ENCODE measurements at regions not wholly inside any gene's neighbourhood (a gene's known extent, or its start where the extent isn't known, plus 50 kb on each side); places are given as distances from the start of the nearest gene placed in this dataset.

DNA sequence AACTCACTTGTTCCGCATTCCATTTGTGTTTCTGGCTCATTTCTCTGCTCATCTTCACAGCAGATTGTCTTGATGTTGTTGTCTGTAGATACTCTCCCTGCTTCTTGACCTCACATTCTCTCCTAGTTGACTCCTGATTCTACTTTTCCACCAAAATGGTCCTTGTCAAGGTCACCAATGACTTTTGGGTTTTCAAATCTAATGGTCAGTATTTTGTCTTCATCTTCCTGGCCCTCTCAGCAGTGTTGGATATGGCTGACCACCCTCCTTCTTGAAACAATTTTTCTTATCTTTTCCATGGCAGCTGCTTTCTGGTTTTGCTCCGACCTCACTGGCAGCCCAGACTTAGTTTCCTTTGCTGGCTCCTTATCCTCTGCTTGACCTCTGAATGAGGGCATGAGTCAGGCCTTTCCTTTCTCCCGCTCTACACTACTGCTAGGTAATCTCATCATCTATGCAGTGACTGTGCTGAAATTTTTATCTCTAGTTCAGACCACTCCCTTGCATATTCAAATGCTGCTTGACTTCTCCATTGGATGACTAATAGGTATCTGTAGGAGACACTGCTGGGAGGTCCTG is 386.6 kb upstream of the SPRED2 start:
- DNase-seq, result no peak

DNA sequence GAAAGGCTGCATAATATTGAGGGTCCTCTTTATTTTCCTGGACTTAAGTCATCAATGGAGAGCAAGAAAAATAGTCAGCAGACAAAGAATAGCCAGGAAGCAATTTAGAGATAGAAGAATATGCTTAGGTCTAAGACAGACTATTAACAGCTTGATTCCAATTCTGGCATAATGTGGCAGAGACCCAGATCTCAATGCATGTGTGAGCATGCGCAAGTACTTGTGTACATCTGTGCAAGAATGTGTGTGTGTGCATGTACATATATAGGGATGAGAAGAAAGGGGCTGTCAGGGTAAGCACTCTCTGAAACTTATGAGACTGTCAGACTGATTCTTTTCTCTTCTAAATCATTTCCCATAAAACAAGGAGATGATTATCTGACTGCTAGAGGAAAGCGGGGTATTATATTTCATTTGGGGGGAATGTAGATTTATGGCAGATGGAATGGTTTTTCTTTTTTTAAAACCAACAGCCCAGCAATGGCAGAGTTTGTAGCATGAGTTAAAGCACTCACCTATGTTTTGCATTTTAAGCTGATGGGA is 381.3 kb upstream of the SPRED2 start:
- no peak for DNase-seq

DNA sequence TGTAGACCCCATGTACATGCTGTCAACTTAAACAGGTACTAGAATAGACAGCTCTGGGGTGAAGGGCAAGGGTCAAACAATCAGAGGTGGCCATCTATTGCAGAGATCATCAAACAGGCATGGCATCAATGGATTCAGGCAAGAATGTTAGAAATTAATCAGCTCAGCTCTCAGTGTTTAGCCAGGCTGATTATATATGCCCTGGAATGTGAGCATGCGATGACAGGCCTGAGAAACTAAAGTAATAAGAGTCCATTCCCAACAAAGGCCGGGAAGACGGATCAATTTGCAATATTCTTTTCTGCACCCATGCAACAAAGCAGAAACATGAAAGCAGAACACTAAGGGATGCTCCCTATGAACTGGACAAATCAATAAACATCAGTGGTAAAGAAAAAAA is 380.5 kb upstream of the SPRED2 start:
- no peak for DNase-seq

DNA sequence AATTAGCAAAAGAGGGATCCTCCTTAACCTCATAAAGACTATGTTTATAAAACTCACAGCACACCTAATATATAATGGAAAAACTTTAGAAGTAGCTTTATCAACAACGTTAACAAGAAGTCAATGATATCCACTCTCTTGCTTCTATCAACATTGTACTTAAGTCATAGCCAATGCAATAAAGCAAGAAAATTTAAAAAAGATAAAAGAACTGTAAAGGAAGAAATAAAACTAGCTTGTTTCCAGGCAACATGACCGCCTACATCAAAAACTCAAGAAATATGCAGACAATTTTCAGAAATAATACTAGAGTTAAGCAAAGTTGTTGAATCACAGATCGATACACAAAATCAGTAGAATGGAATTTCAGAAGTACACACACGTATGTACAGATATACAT is 375.5 kb upstream of the SPRED2 start:
- DNase-seq, result no peak

DNA sequence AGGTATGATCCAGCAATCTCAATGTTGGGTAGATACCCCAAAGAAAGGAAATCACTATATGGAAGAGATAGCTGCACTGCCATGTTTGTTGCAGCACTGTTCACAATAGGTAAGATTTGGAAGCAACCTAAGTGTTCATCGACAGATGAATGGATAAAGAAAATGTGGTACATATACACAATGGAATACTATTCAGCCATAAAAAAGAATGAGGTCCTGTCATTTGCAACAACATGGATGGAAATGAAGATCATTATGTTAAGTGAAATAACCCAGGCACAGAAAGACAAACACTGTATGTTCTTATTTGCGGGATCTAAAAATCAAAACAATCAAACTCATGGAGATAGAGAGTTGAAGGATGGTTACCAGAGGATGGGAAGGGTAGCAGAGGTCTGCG is 372.4 kb upstream of the SPRED2 start:
- no peak for DNase-seq

DNA sequence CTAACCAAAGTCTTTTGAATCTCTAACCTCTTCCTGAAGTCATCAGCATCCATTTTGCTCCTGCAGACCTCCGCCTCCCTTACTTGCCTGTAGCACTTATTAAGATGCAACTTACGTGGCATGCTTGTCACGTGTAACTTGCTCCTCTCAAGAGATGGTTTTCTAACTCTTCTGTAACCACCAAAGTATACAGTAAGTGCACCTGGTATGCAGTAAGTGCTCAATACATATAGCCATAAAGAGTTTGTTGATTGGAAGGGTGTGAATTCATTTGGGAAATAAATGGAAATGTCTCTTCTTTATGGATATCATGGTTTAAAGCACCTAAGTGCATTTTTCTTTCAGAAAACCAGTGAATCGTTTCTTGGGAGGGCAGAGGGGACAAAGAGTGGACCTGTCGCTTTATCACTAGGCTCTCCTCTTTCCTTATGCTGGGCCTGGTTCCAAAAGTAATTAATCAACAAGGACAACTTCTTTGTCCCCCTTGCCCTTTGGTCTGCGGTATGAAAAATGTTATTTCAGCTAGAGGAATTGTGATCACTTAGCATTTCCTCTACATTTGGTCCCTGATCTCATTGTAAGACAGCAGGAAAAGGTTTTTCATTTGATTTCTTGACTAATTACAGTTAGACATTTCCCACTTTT is 370.0 kb upstream of the SPRED2 start:
- DNase-seq, result no peak

DNA sequence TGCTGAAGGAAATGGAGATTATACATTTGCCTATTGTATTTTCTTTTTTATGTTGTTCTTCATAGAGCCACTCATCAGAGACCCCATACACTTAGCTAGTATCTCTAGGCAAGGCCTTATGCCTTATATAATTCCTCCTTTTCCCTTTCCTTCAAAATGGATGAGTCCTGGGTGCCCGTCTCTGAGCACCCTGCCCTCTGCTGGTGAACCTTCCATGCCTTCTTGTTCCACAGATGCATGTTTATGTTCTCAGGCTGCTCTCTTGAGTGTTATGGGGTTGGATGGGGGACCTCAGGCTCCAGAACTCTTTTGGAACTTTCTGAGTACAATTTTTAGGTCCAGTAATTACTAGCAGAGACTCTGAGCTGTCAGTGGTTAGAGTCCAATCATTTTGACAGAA is 368.6 kb upstream of the SPRED2 start:
- DNase-seq, result no peak

DNA sequence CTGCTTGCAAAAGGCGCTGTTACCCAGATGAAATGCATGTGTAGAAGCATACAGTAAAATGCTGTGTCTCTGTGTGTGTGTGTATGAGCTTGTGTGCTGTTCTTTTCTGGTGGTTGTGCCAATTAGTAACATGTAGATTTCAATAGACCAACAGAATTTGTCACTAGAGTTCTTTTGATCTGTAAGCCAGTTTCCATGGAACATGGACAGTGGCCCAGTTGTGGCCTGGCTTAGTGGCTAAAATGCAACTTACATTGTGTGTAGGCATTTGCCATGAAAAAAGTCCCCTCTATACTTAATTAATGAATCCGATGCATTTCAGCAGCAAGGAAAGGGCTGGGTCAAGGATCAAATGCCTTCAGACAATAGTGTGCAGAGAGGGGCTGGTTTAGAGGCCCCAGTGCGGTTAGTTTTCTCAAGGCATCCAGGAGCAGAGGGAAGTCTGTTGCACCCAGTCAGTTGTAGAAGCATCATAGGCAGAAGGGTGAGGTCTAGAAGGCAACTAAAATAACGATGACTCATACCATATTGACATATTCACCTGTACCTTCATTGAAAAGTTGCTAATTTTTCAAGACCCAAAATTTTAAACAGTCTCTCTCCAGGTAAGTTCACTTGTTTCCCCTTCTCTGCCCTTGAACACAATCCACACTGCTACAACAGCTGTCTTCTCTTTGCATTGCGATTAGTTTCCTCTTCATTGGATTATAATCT is 366.9 kb upstream of the SPRED2 start:
- DNase-seq, result no peak

DNA sequence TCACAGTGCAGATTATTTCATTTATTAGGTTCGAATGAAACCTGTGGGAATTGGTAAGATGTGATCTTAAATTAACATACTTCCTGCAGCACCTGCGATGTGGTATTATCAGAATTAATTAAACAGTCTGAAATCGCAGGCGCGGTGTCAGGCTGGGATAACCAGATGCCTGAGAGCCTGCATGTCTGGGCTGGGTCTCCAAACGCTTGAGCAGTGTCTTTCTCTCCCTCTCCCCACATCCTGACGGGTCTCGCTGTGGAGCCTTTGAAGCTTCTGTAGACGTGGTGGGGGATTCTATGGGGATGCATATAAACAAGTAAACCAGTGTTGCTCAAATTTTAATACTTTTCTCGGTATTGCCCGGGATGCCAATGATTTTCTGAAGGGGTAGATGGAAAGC is 366.2 kb upstream of the SPRED2 start:
- no peak for DNase-seq

DNA sequence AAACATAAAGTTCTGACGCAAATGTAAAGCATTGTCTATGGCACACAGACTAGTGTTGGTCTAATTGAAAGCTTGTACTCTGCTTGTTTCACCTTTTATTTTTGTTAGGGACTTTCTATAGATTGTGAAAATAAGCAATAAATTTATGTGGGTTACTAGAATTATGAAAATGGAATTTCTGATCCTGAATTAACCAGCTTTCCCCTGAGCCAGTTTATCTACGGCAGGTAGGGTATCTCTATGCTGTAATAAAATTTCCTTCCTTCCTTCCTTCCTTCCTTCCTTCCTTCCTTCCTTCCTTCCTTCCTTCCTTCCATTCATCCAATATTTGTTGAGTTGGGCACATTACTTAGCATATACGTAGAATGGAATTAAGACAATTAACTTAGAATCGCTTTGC is 362.6 kb upstream of the SPRED2 start:
- DNase-seq, result no peak

DNA sequence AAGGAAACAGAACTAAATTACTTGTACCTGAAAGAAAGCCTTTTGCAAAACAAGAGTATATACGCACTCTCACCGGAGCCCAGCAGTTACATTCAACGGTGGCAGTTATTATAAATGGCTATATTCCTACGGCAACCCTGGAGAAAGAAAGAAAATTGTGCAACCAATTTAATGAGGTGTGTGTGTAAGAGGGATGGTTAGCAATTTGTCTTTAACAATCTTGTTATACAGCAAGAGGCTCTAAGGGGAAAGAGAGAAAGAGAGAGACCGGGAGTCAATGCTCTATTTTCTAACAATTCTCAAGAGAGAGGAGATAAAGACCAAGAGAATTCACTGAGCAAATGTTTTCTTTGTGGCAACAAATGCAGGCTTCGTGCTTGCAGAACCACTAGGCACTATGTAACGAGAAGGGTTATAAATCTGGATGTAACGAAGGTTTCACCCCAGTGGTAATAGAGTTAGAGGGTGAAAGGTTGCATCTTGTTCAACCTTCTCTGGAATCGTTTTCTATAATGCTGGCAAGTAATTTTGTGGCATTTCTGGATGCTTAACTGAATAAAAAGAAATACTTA is 359.1 kb upstream of the SPRED2 start:
- DNase-seq, result no peak

DNA sequence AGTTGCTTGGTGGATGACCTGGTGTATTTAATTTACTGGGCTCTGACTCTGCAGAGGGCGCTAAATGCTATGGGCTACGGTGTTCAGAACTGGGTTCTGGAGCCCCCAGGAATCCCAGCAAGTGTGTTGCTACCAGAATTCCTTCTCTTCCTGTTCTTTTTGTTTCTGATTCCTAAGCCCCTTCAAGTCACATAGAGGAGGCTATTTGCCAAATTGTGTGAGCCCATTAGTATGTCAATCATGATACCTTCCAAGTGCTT is 358.2 kb upstream of the SPRED2 start:
- DNase-seq, result no peak

DNA sequence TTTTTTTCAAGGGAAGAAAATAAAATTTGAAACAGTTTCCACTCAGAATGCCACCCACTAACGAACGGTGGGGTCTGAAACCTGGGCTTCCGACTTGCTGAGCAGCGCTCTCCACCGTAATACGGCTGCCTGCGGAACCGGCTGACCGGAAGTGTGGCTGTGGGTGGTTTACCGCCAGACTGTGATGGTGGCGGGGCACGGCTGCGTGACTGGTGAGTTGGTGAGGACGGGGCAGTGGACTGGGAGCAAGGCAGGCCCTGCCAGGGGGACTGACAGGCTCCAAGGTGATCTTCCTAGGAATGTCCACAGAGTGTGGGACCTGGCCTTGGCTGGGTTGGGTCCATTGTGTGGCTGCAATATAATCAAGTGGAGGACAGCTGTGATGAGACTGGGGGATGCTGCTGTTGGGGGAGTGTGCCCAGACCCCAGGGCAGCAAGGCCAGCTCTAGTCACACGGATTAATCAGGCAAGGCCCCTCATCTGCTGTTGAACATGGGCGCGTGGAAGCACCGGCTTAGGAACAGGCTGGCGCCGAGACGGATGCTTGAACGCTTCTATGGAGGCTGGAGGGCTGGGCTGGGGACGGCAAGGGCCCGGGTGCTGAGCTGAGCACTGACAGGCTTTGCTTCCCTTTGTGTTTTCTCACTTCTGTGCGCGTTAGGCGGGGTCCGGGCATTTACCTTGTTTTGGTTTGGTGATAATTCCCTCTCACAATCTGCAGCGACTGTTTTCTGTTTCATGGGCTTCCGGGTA is 357.7 kb upstream of the SPRED2 start:
- no peak for DNase-seq

DNA sequence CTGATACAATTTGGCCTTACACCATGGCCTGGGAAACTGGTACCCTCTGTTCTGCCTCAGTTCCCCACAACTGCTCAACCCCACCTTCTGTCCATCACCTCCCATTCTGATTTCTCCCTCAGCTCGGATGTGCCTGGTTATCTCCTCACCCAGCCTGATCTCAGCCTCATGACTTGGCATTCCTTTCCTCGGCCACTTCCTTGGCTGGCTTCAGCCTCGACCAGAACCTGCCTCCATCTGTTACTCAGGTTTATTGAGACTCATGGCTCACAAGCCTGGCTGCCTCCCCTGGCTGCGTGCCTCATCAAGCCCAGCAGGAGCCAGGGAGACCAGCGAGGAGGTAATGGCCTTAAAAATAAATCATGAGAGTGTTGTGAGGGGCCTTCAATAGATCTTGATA is 356.2 kb upstream of the SPRED2 start:
- no peak for DNase-seq

DNA sequence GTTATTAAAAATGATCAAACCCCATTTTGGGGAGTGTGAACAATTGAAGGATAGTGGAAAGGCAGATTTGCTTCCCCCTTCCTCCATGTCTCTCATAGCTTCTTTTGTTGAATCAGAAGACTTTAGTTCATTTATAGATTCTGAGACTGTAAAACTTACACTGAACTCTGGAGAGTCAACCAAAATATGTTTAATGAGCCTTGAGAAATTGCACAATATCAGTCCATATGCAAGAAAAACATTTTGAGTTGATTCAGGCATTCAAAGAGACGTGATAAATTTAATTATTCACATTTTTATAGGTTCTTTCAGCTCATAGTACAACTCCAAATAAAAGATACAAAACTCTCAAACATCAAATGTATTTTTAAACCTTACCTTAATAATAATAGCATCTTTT is 354.4 kb upstream of the SPRED2 start:
- no peak for DNase-seq

DNA sequence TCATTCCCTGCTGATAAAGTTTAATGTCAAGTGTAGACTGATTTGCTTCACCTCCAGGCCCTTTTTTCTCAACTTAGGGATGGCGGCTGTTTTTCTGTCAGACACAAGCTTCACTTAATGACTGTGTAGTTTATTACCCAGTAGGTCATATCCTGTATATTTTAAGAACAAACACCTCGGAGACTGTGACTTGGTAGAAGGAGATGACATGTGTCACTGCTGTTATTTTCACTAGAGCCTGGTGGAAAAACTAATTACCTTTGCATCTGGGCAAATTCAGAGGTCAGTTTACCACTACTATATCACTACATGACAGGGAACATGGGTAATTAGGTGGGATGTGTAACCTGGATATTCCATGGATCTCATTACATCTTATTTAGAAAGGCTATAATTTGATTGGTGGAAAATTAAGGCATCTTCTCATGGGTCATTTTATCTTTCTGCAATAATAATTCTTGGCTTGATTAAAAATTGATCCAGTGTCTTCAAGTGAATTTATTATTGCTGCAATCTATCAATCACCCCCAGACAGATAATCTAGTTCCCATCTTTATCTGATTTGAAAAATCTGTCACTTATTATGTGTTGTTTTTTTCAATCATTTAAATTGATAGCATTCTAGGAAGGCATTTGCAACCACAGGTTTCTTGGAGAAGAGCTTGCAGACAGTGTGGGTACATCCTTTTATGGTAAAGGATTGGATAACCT is 353.8 kb upstream of the SPRED2 start:
- no peak for DNase-seq

DNA sequence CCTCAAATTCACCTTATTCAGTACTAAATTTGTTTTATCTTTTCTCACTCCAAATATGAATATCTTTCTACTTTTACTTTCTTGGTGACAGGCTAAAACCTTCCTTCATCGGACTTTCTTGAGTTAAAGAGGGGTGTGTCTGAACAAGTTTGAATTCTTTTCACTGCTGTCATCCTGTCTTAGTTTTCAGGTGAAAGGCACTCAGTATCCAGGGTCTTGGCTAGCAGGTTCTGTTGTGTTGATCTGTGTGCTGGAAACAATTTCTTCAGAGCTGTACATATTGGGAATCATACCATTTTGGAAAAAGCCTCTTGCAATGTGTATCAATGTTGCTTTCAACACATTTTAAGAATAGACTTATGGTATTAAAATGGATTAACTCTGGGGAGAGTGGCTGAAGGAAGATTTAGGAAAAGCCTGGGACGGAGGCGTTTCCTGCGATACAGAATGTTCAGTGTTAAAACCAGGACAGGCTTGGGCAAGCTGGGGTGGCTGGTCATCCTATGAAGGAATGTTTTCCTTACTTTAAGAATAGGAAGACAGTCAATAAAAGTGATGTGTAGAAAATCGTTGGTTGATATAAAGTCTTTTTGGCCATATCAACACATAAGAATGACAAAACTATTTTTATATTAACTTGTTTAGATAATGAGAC is 350.7 kb upstream of the SPRED2 start:
- DNase-seq, result no peak

DNA sequence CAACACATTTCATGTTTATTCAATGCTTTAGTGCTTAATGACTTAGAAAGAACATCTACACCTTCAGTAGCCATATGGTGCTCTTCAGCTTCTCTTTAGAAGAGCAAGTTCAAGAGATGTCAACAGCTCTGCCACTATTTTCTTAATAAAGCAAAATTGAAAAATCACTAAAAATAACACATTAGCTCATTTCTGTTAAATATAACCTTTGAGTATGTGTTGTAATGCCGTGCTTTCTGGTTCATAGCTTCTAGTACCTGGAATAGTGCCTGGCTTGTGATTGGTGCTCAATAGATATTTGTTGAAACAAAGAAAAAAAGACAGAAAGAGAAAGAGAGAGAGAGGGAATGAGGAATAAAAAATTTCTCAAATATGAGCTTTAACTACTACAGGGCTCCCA is 349.8 kb upstream of the SPRED2 start:
- DNase-seq, result no peak

DNA sequence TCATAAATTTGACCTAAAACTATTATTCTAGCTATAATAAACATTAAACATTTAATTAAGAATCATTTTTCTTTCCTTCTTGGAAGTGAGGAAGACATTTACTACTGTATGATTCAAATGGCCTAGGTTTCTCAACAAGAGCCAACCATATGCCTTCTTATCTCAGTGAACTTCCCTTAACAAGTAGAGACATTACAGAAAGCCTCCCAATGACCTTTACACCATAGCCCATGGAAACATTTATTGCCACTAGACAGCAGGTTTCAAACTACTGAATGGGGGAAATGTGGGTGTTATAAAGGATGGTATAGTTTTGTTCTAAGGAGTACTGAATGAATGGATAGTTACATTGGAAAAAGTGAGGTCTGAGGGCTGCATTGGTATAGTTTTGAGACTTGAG is 349.4 kb upstream of the SPRED2 start:
- no peak for DNase-seq

DNA sequence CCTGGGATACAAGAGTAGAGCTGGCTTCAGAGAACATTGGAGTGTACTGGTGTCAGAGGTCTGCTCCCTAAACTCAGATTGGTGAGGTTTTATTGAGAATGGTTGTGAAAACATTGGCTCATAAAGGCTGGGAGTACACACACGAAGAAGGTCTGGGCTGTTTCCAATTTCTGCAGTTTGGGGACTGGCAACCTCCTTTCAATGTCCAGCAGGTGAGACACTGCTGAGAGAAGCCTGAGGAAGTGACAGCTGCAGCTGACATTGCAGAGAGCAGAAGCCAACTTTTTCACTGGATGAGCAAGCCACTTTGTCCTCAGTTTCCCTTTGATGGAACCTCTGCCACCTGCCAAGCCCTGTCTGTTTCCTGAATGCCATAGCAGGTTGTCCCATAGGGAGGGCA is 346.6 kb upstream of the SPRED2 start:
- DNase-seq, result no peak

DNA sequence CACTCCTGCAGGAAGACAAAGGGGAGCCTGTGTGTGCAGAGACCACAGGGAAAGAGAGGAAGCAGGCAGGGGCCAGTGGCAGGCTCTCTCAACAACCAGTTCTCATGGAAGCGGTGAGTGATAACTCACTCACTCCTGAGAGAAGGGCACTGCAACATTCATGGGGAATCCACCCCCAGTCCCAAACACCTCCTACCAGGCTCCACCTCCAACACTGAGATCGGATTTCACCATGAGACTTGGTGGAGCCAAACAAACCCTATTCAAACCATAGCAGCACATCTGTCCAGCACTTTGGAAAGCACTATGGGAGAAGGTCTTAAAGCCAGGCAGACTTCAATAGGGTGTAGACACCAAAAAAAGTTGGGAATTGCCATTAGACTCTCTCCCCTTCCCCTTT is 345.7 kb upstream of the SPRED2 start:
- DNase-seq, result no peak

DNA sequence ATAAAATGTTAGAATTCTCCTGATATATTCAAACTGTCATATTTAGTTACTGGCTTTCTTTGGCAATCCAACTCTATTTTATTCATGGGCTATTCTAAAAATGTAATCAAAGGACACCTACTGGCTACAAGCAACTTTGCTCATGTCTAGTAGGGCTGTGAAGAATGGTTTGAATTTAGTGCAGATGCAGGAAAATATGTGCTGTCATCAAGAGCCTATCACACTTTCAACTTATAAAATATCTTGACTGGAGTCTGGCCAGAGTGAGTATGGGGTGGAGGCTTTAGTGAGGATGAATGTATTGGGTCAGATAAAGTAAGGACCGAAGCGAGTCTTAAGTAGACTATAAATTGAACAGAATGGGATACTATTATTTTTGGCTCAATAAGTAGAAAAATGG is 343.4 kb upstream of the SPRED2 start:
- DNase-seq, result no peak
